GM18517 (cell line): ENCODE measurements at regions not wholly inside any gene's neighbourhood (a gene's known extent, or its start where the extent isn't known, plus 50 kb on each side); places are given as distances from the start of the nearest gene placed in this dataset.

Source experiments
- ATAC-seq: cut with Tn5 transposase; IDR thresholded peaks from one replicate; pipeline ENCODE4 v1.9.1; 2021; ENCODE audit warnings: mild to moderate bottlenecking, moderate library complexity; ENCODE audit not compliant: unreplicated experiment

GRCh38 chr1:193325771-193326170 is 139.4 kb upstream of the B3GALT2 start:
- no peak for ATAC-seq

GRCh38 chr1:193325042-193325441 is 138.6 kb upstream of the B3GALT2 start:
- ATAC-seq: no peak

GRCh38 chr1:193322211-193322610 is 135.8 kb upstream of the B3GALT2 start:
- ATAC-seq: no peak

- ATAC-seq: no peak
These were observed 134.9 kb upstream of the B3GALT2 start for GRCh38 chr1:193321242-193321840.

GRCh38 chr1:193320270-193320669 is 133.9 kb upstream of the B3GALT2 start:
- no peak for ATAC-seq

- ATAC-seq: no peak
These were observed 131.9 kb upstream of the B3GALT2 start for GRCh38 chr1:193318347-193318746.

- ATAC-seq: no peak
These were observed 127.1 kb upstream of the B3GALT2 start for GRCh38 chr1:193313354-193314140.

- no peak for ATAC-seq
These were observed 126.0 kb upstream of the B3GALT2 start for GRCh38 chr1:193312432-193312831.

GRCh38 chr1:193311226-193311948 is 125.0 kb upstream of the B3GALT2 start:
- ATAC-seq: no peak

GRCh38 chr1:193310564-193310963 is 124.2 kb upstream of the B3GALT2 start:
- ATAC-seq: no peak

GRCh38 chr1:193309936-193310475 is 123.6 kb upstream of the B3GALT2 start:
- no peak for ATAC-seq

- ATAC-seq: no peak
These were observed 122.0 kb upstream of the B3GALT2 start for GRCh38 chr1:193308438-193308837.

GRCh38 chr1:193306430-193306829 is 120.0 kb upstream of the B3GALT2 start:
- no peak for ATAC-seq
